H9 (cell line): ENCODE measurements at regions not wholly inside any gene's neighbourhood (a gene's known extent, or its start where the extent isn't known, plus 50 kb on each side); places are given as distances from the start of the nearest gene placed in this dataset.

ENCODE experiments used
- DNase-seq: peaks from one replicate; pipeline ENCODE4 v3.0.0-alpha.2; 2017
- H2AFZ ChIP-seq: one replicate; pipeline ENCODE4 v1.6.1; 2013; ENCODE audit warnings: mild to moderate bottlenecking, low read length, control low read depth, moderate library complexity
- H2AK5ac ChIP-seq: 2 replicates; pipeline ENCODE4 v1.6.1; 2013; ENCODE audit warnings: low read length, control low read depth, mixed read lengths; ENCODE audit not compliant: insufficient read length
- H2BK120ac ChIP-seq: one replicate; pipeline ENCODE4 v1.6.1; 2013; ENCODE audit warnings: low read depth, mild to moderate bottlenecking, low read length, control low read depth, inconsistent platforms; ENCODE audit not compliant: poor library complexity, severe bottlenecking
- H2BK12ac ChIP-seq: 2 replicates; pipeline ENCODE4 v1.6.1; 2013; ENCODE audit warnings: low read length, control low read depth, mixed read lengths, low read depth; ENCODE audit not compliant: insufficient read length
- H2BK15ac ChIP-seq: 2 replicates; pipeline ENCODE4 v1.6.1; 2013; ENCODE audit warnings: low read depth, low read length, control low read depth
- H2BK20ac ChIP-seq: one replicate; pipeline ENCODE4 v1.6.1; 2013; ENCODE audit warnings: low read depth, mild to moderate bottlenecking, low read length, control low read depth, inconsistent platforms; ENCODE audit not compliant: poor library complexity, severe bottlenecking
- H2BK5ac ChIP-seq: 2 replicates; pipeline ENCODE4 v1.6.1; 2013; ENCODE audit warnings: low read length, control low read depth, mixed read lengths; ENCODE audit not compliant: insufficient read length
- H3K14ac ChIP-seq: 2 replicates; pipeline ENCODE4 v1.6.1; 2013; ENCODE audit warnings: low read length, control low read depth; ENCODE audit not compliant: insufficient read depth
- H3K18ac ChIP-seq: 2 replicates; pipeline ENCODE4 v1.6.1; 2013; ENCODE audit warnings: low read depth, mild to moderate bottlenecking, mixed read lengths, low read length, control low read depth; ENCODE audit not compliant: insufficient read length
- H3K23ac ChIP-seq: 2 replicates; pipeline ENCODE4 v1.6.1; 2013; ENCODE audit warnings: low read length, control low read depth, mixed read lengths, low read depth; ENCODE audit not compliant: insufficient read length
- H3K23me2 ChIP-seq: 2 replicates; pipeline ENCODE4 v1.6.1; 2013; ENCODE audit warnings: low read depth, mild to moderate bottlenecking, mixed read lengths, low read length, control low read depth; ENCODE audit not compliant: insufficient read length, poor library complexity, severe bottlenecking
- H3K27ac ChIP-seq: 2 replicates; pipeline ENCODE4 v1.5.1; 2013; ENCODE audit warnings: low read length, control low read depth, mixed read lengths, low read depth; ENCODE audit not compliant: insufficient read length
- H3K27me3 ChIP-seq: 2 replicates; pipeline ENCODE4 v1.6.1; 2013; ENCODE audit warnings: low read length, control low read depth, inconsistent platforms; ENCODE audit not compliant: insufficient read depth
- H3K4ac ChIP-seq: 2 replicates; pipeline ENCODE4 v1.6.1; 2013; ENCODE audit warnings: low read depth, mild to moderate bottlenecking, control low read depth, inconsistent platforms, low read length, moderate library complexity
- H3K4me1 ChIP-seq: 2 replicates; pipeline ENCODE4 v1.6.1; 2013; ENCODE audit warnings: low read length, control low read depth, inconsistent platforms; ENCODE audit not compliant: insufficient read depth
- H3K4me2 ChIP-seq: 2 replicates; pipeline ENCODE4 v1.6.1; 2013; ENCODE audit warnings: low read length, control low read depth, mixed read lengths; ENCODE audit not compliant: insufficient read length, insufficient read depth
- H3K56ac ChIP-seq: 2 replicates; pipeline ENCODE4 v1.6.1; 2013; ENCODE audit warnings: low read depth, mild to moderate bottlenecking, mixed read lengths, low read length, control low read depth; ENCODE audit not compliant: insufficient read length
- H3K79me1 ChIP-seq: 2 replicates; pipeline ENCODE4 v1.6.1; 2013; ENCODE audit warnings: low read depth, mild to moderate bottlenecking, moderate library complexity, low read length, control low read depth, inconsistent platforms; ENCODE audit not compliant: insufficient read depth, poor library complexity, severe bottlenecking
- H3K79me2 ChIP-seq: 2 replicates; pipeline ENCODE4 v1.6.1; 2013; ENCODE audit warnings: low read length, control low read depth, inconsistent platforms; ENCODE audit not compliant: insufficient read depth
- H3K9ac ChIP-seq: 2 replicates; pipeline ENCODE4 v1.6.1; 2013; ENCODE audit warnings: low read length, control low read depth, mixed read lengths; ENCODE audit not compliant: insufficient read length; ENCODE audit errors: extremely low read depth
- H3K9me3 ChIP-seq: one replicate; pipeline ENCODE4 v1.6.1; 2013; ENCODE audit warnings: low read depth, low read length, inconsistent platforms; ENCODE audit not compliant: control insufficient read depth
- H3T11ph ChIP-seq: one replicate; pipeline ENCODE4 v1.6.1; 2013; ENCODE audit warnings: mild to moderate bottlenecking, low read length, control low read depth, inconsistent platforms
- H4K20me1 ChIP-seq: one replicate; pipeline ENCODE4 v1.6.1; 2013; ENCODE audit not compliant: control insufficient read depth, insufficient read length, insufficient read depth
- H4K5ac ChIP-seq: 2 replicates; pipeline ENCODE4 v1.6.1; 2013; ENCODE audit warnings: low read depth, mild to moderate bottlenecking, mixed read lengths, low read length, control low read depth; ENCODE audit not compliant: insufficient read length
- H4K8ac ChIP-seq: replicated peaks from 2 replicates; pipeline ENCODE4 v1.6.1; 2013; ENCODE audit warnings: low read length, control low read depth, mixed read lengths, low read depth; ENCODE audit not compliant: insufficient read length
- H4K91ac ChIP-seq: 2 replicates; pipeline ENCODE4 v1.6.1; 2013; ENCODE audit warnings: low read depth, mild to moderate bottlenecking, moderate library complexity, mixed read lengths, low read length, control low read depth; ENCODE audit not compliant: insufficient read length
- H3K27ac Mint-ChIP-seq, 3 experiments: 2 replicates in 2 of 3; 3 replicates in 1 of 3; pipeline ENCODE4 v1.8.0; 2020 to 2021; ENCODE audit warnings: mixed read lengths in 3 of 3, mild to moderate bottlenecking in 1 of 3, moderate library complexity in 1 of 3
- H3K27me3 Mint-ChIP-seq: 2 replicates; pipeline ENCODE4 v1.8.0; 2021; ENCODE audit warnings: low read depth, mild to moderate bottlenecking, moderate library complexity, mixed read lengths
- H3K36me3 Mint-ChIP-seq, 3 experiments: 2 replicates in 2 of 3; 3 replicates in 1 of 3; pipeline ENCODE4 v1.8.0; 2020 to 2021; ENCODE audit warnings: low read depth in 3 of 3, mixed read lengths in 3 of 3; ENCODE audit not compliant: insufficient read depth in 1 of 3
- H3K4me1 Mint-ChIP-seq, 2 experiments: 2 replicates each; pipeline ENCODE4 v1.8.0; 2020; ENCODE audit warnings: mixed read lengths in 2 of 2
- H3K4me3 Mint-ChIP-seq, 2 experiments: 2 replicates in 1 of 2; 3 replicates in 1 of 2; pipeline ENCODE4 v1.8.0; 2020 to 2021; ENCODE audit warnings: mild to moderate bottlenecking in 2 of 2, mixed read lengths in 2 of 2, moderate library complexity in 1 of 2
- H3K9me3 Mint-ChIP-seq, 2 experiments: 2 replicates in 1 of 2; 3 replicates in 1 of 2; pipeline ENCODE4 v1.8.0; 2020; ENCODE audit warnings: mild to moderate bottlenecking in 2 of 2, mixed read lengths in 2 of 2, moderate library complexity in 1 of 2
- CTCF ChIP-seq: fragments of 200-600 bp; sonication (generic); conservative IDR thresholded peaks from 3 replicates; pipeline ENCODE4 v1.8.0; 2021; ENCODE audit warnings: antibody characterized with exemption, mild to moderate bottlenecking
- WGBS: extraction: QIAGEN DNeasy Blood & Tissue Kit; methylation state at CpG from one replicate; pipeline ENCODE4 v1.1.7; 2013; ENCODE audit warnings: missing lambda C conversion rate, low lambda C conversion rate, mixed read lengths; ENCODE audit not compliant: insufficient read length; ENCODE audit errors: extremely low coverage; 5-methylcytosine and 5-hydroxymethylcytosine counted together

DNA sequence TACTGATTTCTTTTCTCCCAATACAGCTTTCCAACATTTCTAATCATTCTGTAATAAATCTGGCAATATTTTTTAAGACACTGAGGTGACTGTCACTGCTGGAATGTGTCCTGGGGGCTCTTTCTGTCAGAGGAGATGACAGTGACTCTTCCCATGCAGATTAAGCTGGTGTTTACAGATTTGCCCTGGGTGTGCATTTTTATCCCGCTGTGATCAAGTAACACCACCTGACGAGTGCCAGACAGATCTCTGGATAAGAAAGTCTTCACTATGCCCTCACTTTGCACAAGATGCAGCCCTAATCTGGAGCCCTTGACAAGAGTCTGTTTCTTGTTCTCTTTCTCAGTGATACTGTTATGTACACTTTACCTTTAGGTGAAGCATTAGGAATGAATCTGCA lies 477.7 kb downstream of the ZIC1 start:
- DNase-seq: no peak
- WGBS: no CpG with 5 or more reads among the region's 2 CpGs
- no peak overlapping the region for H3K27ac ChIP-seq

More for the DNA sequence above, 477.7 kb downstream of the ZIC1 start:
- Histone ChIP-seq H4K8ac (no peak overlapping the region), H2BK15ac (no peak overlapping the region), H3K9ac (no peak overlapping the region), H3K4ac (no peak overlapping the region), H3K27me3 (no peaks in the 10 kb centered on the region), H4K20me1 (no peaks in the 10 kb centered on the region), H2BK5ac (no peak overlapping the region), H3K23ac (no peak overlapping the region), H2BK20ac (no peak overlapping the region), H2BK12ac (no peak overlapping the region), H3K4me1 (no peaks in the 10 kb centered on the region), H3K79me1 (no peaks in the 10 kb centered on the region), H4K5ac (no peak overlapping the region), H3K14ac (no peak overlapping the region), H3K79me2 (no peaks in the 10 kb centered on the region), H3K9me3 (peaks cover 7% of the 10 kb centered on the region), H2AFZ (no peak overlapping the region), H2BK120ac (no peak overlapping the region), H3K56ac (no peak overlapping the region), H2AK5ac (no peak overlapping the region), H3T11ph (no peak overlapping the region), H3K18ac (no peak overlapping the region), H3K23me2 (no peaks in the 10 kb centered on the region), H4K91ac (no peak overlapping the region), H3K4me2 (no peak overlapping the region)
- TF ChIP-seq CTCF: no peak
- Mint-ChIP-seq H3K27me3 (no peaks in the 10 kb centered on the region), H3K4me3 (no peak overlapping the region), H3K27ac (no peak overlapping the region), H3K9me3 (peaks cover 33 to 36% of the 10 kb centered on the region in 2 experiments), H3K36me3 (peaks cover 14 to 33% (median 18%) of the 10 kb centered on the region in 3 experiments), H3K4me1 (peaks cover 0 to 4% of the 10 kb centered on the region in 2 experiments; a peak in 1 of 4 replicates)
